Body of pancreas (tissue), 4 donors: ENCODE measurements at regions not wholly inside any gene's neighbourhood (a gene's known extent, or its start where the extent isn't known, plus 50 kb on each side); places are given as distances from the start of the nearest gene placed in this dataset.

Source experiments
- POLR2A ChIP-seq, 3 donors: fragments of 450-650 bp; IDR thresholded peaks; one replicate each; pipeline ENCODE4 v1.6.1; 2016; ENCODE audit warnings: antibody characterized with exemption in 3 of 3, mild to moderate bottlenecking in 2 of 3
- TF ChIP-seq, protein P1 (sequence below), 7 experiments: fragments of 450-650 bp in 4 of 7; fragments of 200-600 bp in 3 of 7; sonication (generic) in 3 of 7; IDR thresholded peaks; one replicate each; pipeline ENCODE4 v1.5.1; 2016 to 2019; ENCODE audit warnings: antibody characterized with exemption in 7 of 7

- TF ChIP-seq, protein P1, sequence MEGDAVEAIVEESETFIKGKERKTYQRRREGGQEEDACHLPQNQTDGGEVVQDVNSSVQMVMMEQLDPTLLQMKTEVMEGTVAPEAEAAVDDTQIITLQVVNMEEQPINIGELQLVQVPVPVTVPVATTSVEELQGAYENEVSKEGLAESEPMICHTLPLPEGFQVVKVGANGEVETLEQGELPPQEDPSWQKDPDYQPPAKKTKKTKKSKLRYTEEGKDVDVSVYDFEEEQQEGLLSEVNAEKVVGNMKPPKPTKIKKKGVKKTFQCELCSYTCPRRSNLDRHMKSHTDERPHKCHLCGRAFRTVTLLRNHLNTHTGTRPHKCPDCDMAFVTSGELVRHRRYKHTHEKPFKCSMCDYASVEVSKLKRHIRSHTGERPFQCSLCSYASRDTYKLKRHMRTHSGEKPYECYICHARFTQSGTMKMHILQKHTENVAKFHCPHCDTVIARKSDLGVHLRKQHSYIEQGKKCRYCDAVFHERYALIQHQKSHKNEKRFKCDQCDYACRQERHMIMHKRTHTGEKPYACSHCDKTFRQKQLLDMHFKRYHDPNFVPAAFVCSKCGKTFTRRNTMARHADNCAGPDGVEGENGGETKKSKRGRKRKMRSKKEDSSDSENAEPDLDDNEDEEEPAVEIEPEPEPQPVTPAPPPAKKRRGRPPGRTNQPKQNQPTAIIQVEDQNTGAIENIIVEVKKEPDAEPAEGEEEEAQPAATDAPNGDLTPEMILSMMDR (IDR thresholded peaks at IDR 0.05) = no peak
- TF ChIP-seq POLR2A (IDR thresholded peaks at IDR 0.05) = no peak
These were observed 464.3 kb upstream of the NRP1 start for GRCh38 chr10:33798754-33799153.
